ENCODE measurements at regions not wholly inside any gene's neighbourhood (a gene's known extent, or its start where the extent isn't known, plus 50 kb on each side); places are given as distances from the start of the nearest gene placed in this dataset.
A peak's percentile ranks its signal among the peaks of the same experiment; 100 is the strongest.
"Not testable (repeated sequence)": the region's sequence is repeated elsewhere in the genome, so short reads cannot be mapped to it uniquely, and the experiment has no call there.

- peaks cover under 1 to 14% of the 10 kb centered on the region in 2 donors for H3K27me3 Mint-ChIP-seq
- H3K9me3 Mint-ChIP-seq, result peaks cover 0 to 2% of the 10 kb centered on the region in 2 donors
- no peaks in the 10 kb centered on the region for H3K36me3 Mint-ChIP-seq
- peak overlapping the region; percentile 75 for H3K27ac Mint-ChIP-seq
- ATAC-seq (replicated peaks) (peak; percentile 68 to 78), DNase-seq (no peak)
- H3K4me1 Mint-ChIP-seq, result peaks cover 17 to 23% of the 10 kb centered on the region in 2 donors
- no peak overlapping the region for H3K4me3 Mint-ChIP-seq
These were observed 69.4 kb upstream of the COL5A1 start for GRCh38 chr9:134571946-134572917.

DNA sequence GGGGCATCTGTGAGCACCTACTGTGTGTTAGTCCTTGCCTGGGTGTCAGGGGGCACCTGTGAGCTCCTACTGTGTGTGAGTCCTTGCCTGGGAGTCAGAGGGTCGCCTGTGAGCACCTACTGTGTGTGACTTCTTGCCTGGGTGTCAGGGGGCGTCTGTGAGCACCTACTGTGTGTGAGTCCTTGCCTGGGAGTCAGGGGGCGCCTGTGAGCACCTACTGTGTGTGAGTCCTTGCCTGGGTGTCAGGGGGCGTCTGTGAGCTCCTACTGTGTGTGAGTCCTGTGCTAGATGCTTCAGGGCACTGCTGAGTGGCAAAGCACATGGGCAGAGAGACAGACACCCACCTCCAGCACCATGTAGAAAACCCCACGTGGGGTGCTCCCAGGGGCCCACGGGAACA, 66.9 kb upstream of the COL5A1 start:
- not testable (repeated sequence) for DNase-seq; H3K9me3 Mint-ChIP-seq; H3K36me3 Mint-ChIP-seq; H3K27ac Mint-ChIP-seq; ATAC-seq (replicated peaks); H3K4me3 Mint-ChIP-seq
- peaks cover 16 to 30% of the 10 kb centered on the region in 2 donors for H3K27me3 Mint-ChIP-seq
- peaks cover 17 to 23% of the 10 kb centered on the region in 2 donors for H3K4me1 Mint-ChIP-seq

DNA sequence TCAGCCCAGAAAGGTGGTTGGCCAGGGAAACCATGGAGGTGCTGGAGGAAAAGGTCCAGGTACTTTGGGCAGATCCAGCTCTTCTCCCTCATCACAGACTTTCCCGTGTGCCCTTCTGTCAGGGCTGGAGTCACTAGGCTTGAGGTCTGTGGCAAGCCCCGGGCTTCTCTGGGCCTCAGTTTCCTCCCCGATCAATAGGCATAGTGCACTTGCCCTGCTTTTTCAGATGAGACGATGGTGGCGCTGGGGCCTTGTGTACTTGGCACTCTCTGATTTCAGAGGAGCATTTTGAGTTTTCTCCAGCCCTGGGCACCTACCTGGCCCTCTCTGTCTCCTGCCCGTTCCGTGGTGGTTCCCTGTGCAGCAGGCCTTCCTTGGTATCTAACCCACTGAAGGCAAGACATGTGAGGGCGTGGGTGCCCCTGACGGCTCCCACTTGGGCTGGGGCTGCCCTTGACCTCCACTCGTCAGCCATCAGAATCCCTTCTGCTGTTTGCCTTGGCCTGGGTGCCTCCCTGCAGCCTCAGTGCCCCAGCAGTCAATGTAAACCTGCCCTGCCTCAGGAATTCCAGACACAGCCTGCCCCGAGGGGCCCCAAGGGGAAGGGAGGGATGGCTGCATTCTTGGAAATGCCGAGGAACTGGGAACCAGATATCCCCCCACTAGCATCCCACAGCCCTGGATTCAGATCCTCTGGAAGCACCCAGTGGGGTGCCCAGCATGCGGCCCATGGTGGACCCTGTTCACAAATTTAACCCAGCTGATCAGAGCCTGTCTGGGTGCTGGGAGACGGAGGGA, 66.3 kb upstream of the COL5A1 start:
- H3K4me1 Mint-ChIP-seq, result peaks cover 15 to 21% of the 10 kb centered on the region in 2 donors
- peaks cover 18 to 30% of the 10 kb centered on the region in 2 donors for H3K27me3 Mint-ChIP-seq
- no peak overlapping the region for H3K4me3 Mint-ChIP-seq
- peaks cover 2 to 3% of the 10 kb centered on the region in 2 donors for H3K36me3 Mint-ChIP-seq
- no peak for ATAC-seq (replicated peaks)
- H3K9me3 Mint-ChIP-seq, result peaks cover 2 to 5% of the 10 kb centered on the region in 2 donors
- H3K27ac Mint-ChIP-seq, result no peak overlapping the region
- DNase-seq, result no peak

- peaks cover 3 to 4% of the 10 kb centered on the region in 2 donors for H3K36me3 Mint-ChIP-seq
These were observed 65.8 kb upstream of the COL5A1 start for GRCh38 chr9:134575901-134576176.

GRCh38 chr9:134585021-134585561, 56.5 kb upstream of the COL5A1 start:
- H3K9me3 Mint-ChIP-seq, result peaks cover 1 to 4% of the 10 kb centered on the region in 2 donors
- no peaks in the 10 kb centered on the region for H3K4me1 Mint-ChIP-seq
- no peak overlapping the region for H3K4me3 Mint-ChIP-seq
- H3K27ac Mint-ChIP-seq, result no peak overlapping the region
- DNase-seq (no peak), ATAC-seq (replicated peaks) (no peak)
- H3K36me3 Mint-ChIP-seq, result peaks cover 0 to 2% of the 10 kb centered on the region in 2 donors
- peaks cover 5 to 25% of the 10 kb centered on the region in 2 donors for H3K27me3 Mint-ChIP-seq

More at GRCh38 chr9:134575901-134576176, 65.8 kb upstream of the COL5A1 start:
- Mint-ChIP-seq H3K4me3 (no peak overlapping the region), H3K27ac (peak overlapping the region; percentile 47), H3K4me1 (peaks cover 13 to 17% of the 10 kb centered on the region in 2 donors), H3K27me3 (peaks cover 21 to 30% of the 10 kb centered on the region in 2 donors), H3K9me3 (peaks cover 3 to 8% of the 10 kb centered on the region in 2 donors)
- ATAC-seq (replicated peaks), result no peak
- DNase-seq, result no peak

DNA sequence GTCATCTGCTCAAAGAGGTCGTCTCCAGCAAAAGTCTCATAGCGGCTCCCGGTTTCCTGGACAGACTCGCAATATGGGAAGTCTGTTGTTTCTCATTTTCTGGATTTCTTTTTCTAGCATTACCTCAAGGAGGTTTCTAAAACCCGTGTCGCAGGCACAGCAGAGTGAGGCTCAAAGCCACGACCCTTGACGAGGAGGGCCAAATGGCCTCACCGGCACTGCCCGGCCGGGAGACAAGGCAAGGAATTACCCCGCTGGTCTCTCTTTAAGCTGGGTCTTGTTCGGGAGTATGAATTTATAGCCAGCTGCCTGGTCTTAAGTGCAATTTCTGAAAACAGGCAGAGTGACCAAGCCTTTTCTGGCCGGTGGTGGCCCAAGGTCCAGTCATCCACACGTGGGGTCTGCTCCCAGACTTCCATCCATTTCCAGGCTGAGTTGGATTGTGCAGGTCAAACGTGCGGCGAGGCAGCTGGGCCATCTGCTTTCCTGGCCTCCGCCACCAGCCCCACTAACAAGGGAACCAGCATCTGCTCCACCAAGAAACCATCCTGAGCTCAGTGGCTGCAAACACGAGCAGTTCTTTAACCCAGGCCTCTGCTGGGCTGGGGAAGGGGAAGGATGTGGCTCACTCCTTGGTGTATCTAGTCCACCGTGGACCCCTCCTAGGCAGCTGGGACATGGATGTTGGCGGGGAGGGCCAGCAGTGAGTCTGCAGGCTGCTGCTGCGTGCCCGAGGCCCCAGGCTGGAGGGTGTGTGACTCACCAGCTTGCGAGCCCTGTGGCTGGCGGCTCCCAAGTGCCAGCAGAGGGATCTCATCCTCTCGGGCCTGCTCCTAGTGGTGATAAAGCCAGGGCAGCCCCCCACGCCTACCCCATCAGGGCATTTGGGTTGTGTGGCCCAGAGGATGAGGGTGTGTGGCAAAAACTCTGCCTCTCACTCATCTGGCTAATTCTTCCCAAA, 55.6 kb upstream of the COL5A1 start:
- no peaks in the 10 kb centered on the region for H3K4me1 Mint-ChIP-seq

DNA sequence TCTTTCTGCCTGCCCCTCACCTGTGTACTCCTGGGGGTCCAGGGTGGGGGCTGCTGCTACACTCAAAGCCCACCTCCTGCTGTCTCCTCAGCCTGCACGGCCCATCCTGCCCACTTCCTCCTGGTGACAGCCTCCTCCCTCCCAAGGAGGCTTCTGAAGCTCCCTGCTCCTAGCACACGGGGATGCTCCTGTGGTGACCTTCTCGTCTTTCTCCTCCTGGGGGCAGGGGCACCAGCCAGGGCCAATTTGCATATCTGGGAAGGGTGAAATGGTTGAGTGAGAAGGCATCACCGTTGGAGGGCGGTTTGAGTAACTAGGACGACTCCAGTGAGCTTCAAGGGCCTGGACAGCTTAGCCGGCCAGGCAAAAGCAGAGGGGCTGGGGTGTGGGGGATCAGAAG, 51.9 kb upstream of the COL5A1 start:
- Mint-ChIP-seq H3K9me3 (no peaks in the 10 kb centered on the region), H3K27ac (no peak overlapping the region), H3K4me3 (no peak overlapping the region), H3K27me3 (peaks cover 10 to 24% of the 10 kb centered on the region in 2 donors), H3K4me1 (no peaks in the 10 kb centered on the region), H3K36me3 (no peaks in the 10 kb centered on the region)
- DNase-seq (no peak), ATAC-seq (replicated peaks) (no peak)

More for the DNA sequence above, 55.6 kb upstream of the COL5A1 start:
- ATAC-seq (replicated peaks) (no peak), DNase-seq (no peak)
- H3K36me3 Mint-ChIP-seq, result no peaks in the 10 kb centered on the region
- peaks cover 10 to 25% of the 10 kb centered on the region in 2 donors for H3K27me3 Mint-ChIP-seq
- H3K9me3 Mint-ChIP-seq, result no peaks in the 10 kb centered on the region
- no peak overlapping the region for H3K27ac Mint-ChIP-seq
- no peak overlapping the region for H3K4me3 Mint-ChIP-seq

- DNase-seq (no peak), ATAC-seq (replicated peaks) (no peak)
- Mint-ChIP-seq H3K9me3 (no peaks in the 10 kb centered on the region), H3K4me3 (no peak overlapping the region), H3K4me1 (no peaks in the 10 kb centered on the region), H3K27ac (no peak overlapping the region), H3K27me3 (peaks cover 7 to 17% of the 10 kb centered on the region in 2 donors), H3K36me3 (no peaks in the 10 kb centered on the region)
These were observed 51.1 kb upstream of the COL5A1 start for GRCh38 chr9:134590240-134591081.

- DNase-seq, result no peak
- ATAC-seq (replicated peaks), result no peak
- Mint-ChIP-seq H3K27me3 (peaks cover 4 to 12% of the 10 kb centered on the region in 2 donors), H3K9me3 (no peaks in the 10 kb centered on the region), H3K4me3 (no peak overlapping the region), H3K4me1 (no peaks in the 10 kb centered on the region), H3K27ac (no peak overlapping the region), H3K36me3 (no peaks in the 10 kb centered on the region)
These were observed 50.5 kb upstream of the COL5A1 start for GRCh38 chr9:134591082-134591571.

GRCh38 chr9:134591573-134591981, 50.0 kb upstream of the COL5A1 start:
- Mint-ChIP-seq H3K36me3 (no peaks in the 10 kb centered on the region), H3K4me1 (no peaks in the 10 kb centered on the region), H3K4me3 (no peak overlapping the region), H3K9me3 (no peaks in the 10 kb centered on the region), H3K27ac (no peak overlapping the region), H3K27me3 (peaks cover 4 to 12% of the 10 kb centered on the region in 2 donors)
- ATAC-seq (replicated peaks) (no peak), DNase-seq (no peak)

All from stimulated activated naive B cell treated with anti-CD40 and anti-IgM and Interleukin-4, amounts not matched to agents 10 μg/mL and 1 μg/mL and 100 μg/mL, for 72 hours (primary cell).